Stimulated activated CD8-positive, alpha-beta memory T cell treated with anti-CD3 and anti-CD28 coated beads, Interleukin-12 subunit alpha, Interleukin-12 subunit beta, amount 100 ng/mL, for 1 hour (primary cell): ENCODE measurements at regions not wholly inside any gene's neighbourhood (a gene's known extent, or its start where the extent isn't known, plus 50 kb on each side); places are given as distances from the start of the nearest gene placed in this dataset.
"Not testable (repeated sequence)": the region's sequence is repeated elsewhere in the genome, so short reads cannot be mapped to it uniquely, and the experiment has no call there.

Source experiments
- DNase-seq: peaks from one replicate; pipeline ENCODE4 v3.0.0-alpha.2; 2020; ENCODE audit warnings: low read depth

- DNase-seq = no peak
Observed at GRCh38 chr12:20047901-20048300, 320.4 kb upstream of the PDE3A start.

- DNase-seq = no peak
Observed at GRCh38 chr12:20050221-20050620, 318.1 kb upstream of the PDE3A start.

- no peak for DNase-seq
Observed at GRCh38 chr12:20053782-20054181, 314.6 kb upstream of the PDE3A start.

- DNase-seq = no peak
Observed at GRCh38 chr12:20055856-20056255, 312.5 kb upstream of the PDE3A start.

- DNase-seq = no peak
Observed at GRCh38 chr12:20057398-20057797, 310.9 kb upstream of the PDE3A start.

GRCh38 chr12:20063116-20063515 is 305.2 kb upstream of the PDE3A start:
- DNase-seq = no peak

- DNase-seq = no peak
Observed at GRCh38 chr12:20077618-20078017, 290.7 kb upstream of the PDE3A start.

GRCh38 chr12:20089077-20089476 is 279.3 kb upstream of the PDE3A start:
- no peak for DNase-seq

- DNase-seq = not testable (repeated sequence)
Observed at GRCh38 chr12:20093190-20093810, 275.0 kb upstream of the PDE3A start.

GRCh38 chr12:20096430-20096829 is 271.9 kb upstream of the PDE3A start:
- DNase-seq = no peak

- DNase-seq = no peak
Observed at GRCh38 chr12:20097626-20098025, 270.7 kb upstream of the PDE3A start.

GRCh38 chr12:20099395-20100183 is 268.7 kb upstream of the PDE3A start:
- DNase-seq = no peak

- no peak for DNase-seq
Observed at GRCh38 chr12:20101046-20101445, 267.3 kb upstream of the PDE3A start.

- DNase-seq = no peak
Observed at GRCh38 chr12:20105943-20106342, 262.4 kb upstream of the PDE3A start.

GRCh38 chr12:20109676-20110075 is 258.7 kb upstream of the PDE3A start:
- no peak for DNase-seq

GRCh38 chr12:20115371-20115770 is 253.0 kb upstream of the PDE3A start:
- not testable (repeated sequence) for DNase-seq

- no peak for DNase-seq
Observed at GRCh38 chr12:20119596-20120402, 248.5 kb upstream of the PDE3A start.

- DNase-seq = no peak
Observed at GRCh38 chr12:20120403-20120725, 248.0 kb upstream of the PDE3A start.

GRCh38 chr12:20122274-20122673 is 246.1 kb upstream of the PDE3A start:
- DNase-seq = no peak

- DNase-seq = no peak
Observed at GRCh38 chr12:20123465-20123864, 244.9 kb upstream of the PDE3A start.

- DNase-seq = no peak
Observed at GRCh38 chr12:20125276-20125798, 243.0 kb upstream of the PDE3A start.

GRCh38 chr12:20126601-20127000 is 241.7 kb upstream of the PDE3A start:
- no peak for DNase-seq

GRCh38 chr12:20127413-20127812 is 240.9 kb upstream of the PDE3A start:
- no peak for DNase-seq
